SU-DHL-6 (cell line): ENCODE measurements at regions not wholly inside any gene's neighbourhood (a gene's known extent, or its start where the extent isn't known, plus 50 kb on each side); places are given as distances from the start of the nearest gene placed in this dataset.

Experiments used
- H2AFZ ChIP-seq: fragments of 200-600 bp; sonication (generic); 2 replicates; pipeline ENCODE4 v1.6.1; 2014; ENCODE audit warnings: low read depth, mild to moderate bottlenecking, moderate library complexity, mixed read lengths, antibody characterized with exemption, low read length; ENCODE audit not compliant: severe bottlenecking
- H3F3A ChIP-seq: fragments of 200-600 bp; shearing (Covaris generic); 2 replicates; pipeline ENCODE4 v1.6.0; 2016; ENCODE audit warnings: antibody characterized with exemption, mild to moderate bottlenecking; ENCODE audit not compliant: insufficient read depth
- H3K27ac ChIP-seq: fragments of 200-600 bp; sonication (generic); 2 replicates; pipeline ENCODE4 v1.5.1; 2016; ENCODE audit warnings: low read depth, mild to moderate bottlenecking, low read length, moderate library complexity, mixed read lengths
- H3K27me3 ChIP-seq: fragments of 200-600 bp; sonication (generic), shearing (Covaris generic); 2 replicates; pipeline ENCODE4 v1.6.0; 2014; ENCODE audit warnings: mild to moderate bottlenecking, low read length
- H3K36me3 ChIP-seq: fragments of 200-600 bp; sonication (generic); 2 replicates; pipeline ENCODE4 v1.6.1; 2014; ENCODE audit warnings: mild to moderate bottlenecking, low read length, mixed read lengths
- H3K4me2 ChIP-seq: fragments of 300-600, 200-600 bp; shearing (Covaris generic), sonication (generic); 2 replicates; pipeline ENCODE4 v1.6.0; 2014; ENCODE audit warnings: low read length, low read depth, mild to moderate bottlenecking; ENCODE audit not compliant: poor library complexity, severe bottlenecking
- H3K4me3 ChIP-seq: fragments of 200-600 bp; sonication (generic); 2 replicates; pipeline ENCODE4 v1.5.1; 2014; ENCODE audit warnings: antibody characterized with exemption, low read length, mild to moderate bottlenecking, mixed read lengths; ENCODE audit not compliant: insufficient read depth, poor library complexity, severe bottlenecking
- H3K79me2 ChIP-seq: fragments of 200-600 bp; sonication (generic); 2 replicates; pipeline ENCODE4 v1.6.1; 2014; ENCODE audit warnings: mild to moderate bottlenecking, low read length, moderate library complexity; ENCODE audit not compliant: insufficient read depth
- H3K9ac ChIP-seq: fragments of 200-600 bp; sonication (generic); 2 replicates; pipeline ENCODE4 v1.7.0; 2014; ENCODE audit warnings: mild to moderate bottlenecking, low read length
- H3K9me2 ChIP-seq: fragments of 200-600 bp; sonication (generic); replicated peaks from 2 replicates; pipeline ENCODE4 v1.6.1; 2014; ENCODE audit warnings: low read length; ENCODE audit not compliant: insufficient read depth
- H3K9me3 ChIP-seq: fragments of 200-600 bp; sonication (generic); 2 replicates; pipeline ENCODE4 v1.6.1; 2014; ENCODE audit warnings: low read length, mixed read lengths; ENCODE audit not compliant: insufficient read depth
- H4K20me1 ChIP-seq: fragments of 200-600 bp; sonication (generic); 2 replicates; pipeline ENCODE4 v1.6.1; 2014; ENCODE audit warnings: low read depth, mild to moderate bottlenecking, antibody characterized with exemption, low read length, moderate library complexity, mixed read lengths
- CTCF ChIP-seq: fragments of 200-600 bp; sonication (generic); IDR thresholded peaks from one replicate; pipeline ENCODE4 v1.5.1; 2017; ENCODE audit warnings: antibody characterized with exemption, mild to moderate bottlenecking, low read length, moderate library complexity; ENCODE audit not compliant: insufficient read depth, poor library complexity, severe bottlenecking
- EZH2phosphoT487 ChIP-seq: fragments of 200-600 bp; sonication (generic), shearing (Covaris generic); conservative IDR thresholded peaks from 2 replicates; pipeline ENCODE4 v1.6.1; 2018; ENCODE audit warnings: mild to moderate bottlenecking, antibody characterized with exemption, low read length, moderate library complexity, mixed read lengths

DNA sequence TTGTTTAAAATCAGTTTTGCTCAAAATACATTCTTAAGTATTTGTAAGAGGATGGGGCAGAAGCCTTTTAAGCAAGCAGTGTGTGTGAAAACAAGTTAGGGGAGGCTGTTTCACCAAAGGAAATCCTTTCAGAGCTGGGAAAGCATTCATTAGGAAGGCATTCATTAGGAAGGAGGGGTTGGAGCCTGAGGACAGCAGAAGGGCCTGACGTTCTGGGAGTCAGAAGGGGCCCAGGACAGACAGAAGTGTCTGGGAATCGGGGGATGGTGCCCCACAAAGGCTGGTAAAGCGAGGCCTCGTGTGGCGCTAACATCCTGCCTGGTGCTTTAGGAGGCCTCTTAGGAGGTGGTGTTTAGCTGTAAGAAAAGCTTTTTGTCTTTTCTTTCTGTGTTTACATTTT lies 80.6 kb upstream of the NXT1 start:
- Histone ChIP-seq H3K27me3 (no peaks in the 10 kb centered on the region), H2AFZ (no peak overlapping the region), H3K27ac (no peak overlapping the region), H3K4me3 (no peak overlapping the region), H3K9me2 (no peaks in the 10 kb centered on the region), H3K9ac (no peak overlapping the region), H3K9me3 (peaks cover 7% of the 10 kb centered on the region; the same call in 1 of the 2 replicates), H3F3A (no peaks in the 10 kb centered on the region), H3K4me2 (no peak overlapping the region), H3K79me2 (no peaks in the 10 kb centered on the region), H3K36me3 (no peaks in the 10 kb centered on the region), H4K20me1 (no peaks in the 10 kb centered on the region)
- no peak for TF ChIP-seq CTCF
- no peak for TF ChIP-seq EZH2phosphoT487

GRCh38 chr20:23268792-23269354 lies 81.7 kb upstream of the NXT1 start:
- Histone ChIP-seq H3K4me3 (no peak overlapping the region), H3K79me2 (no peaks in the 10 kb centered on the region), H3F3A (no peaks in the 10 kb centered on the region), H3K9ac (no peak overlapping the region), H4K20me1 (no peaks in the 10 kb centered on the region), H3K36me3 (no peaks in the 10 kb centered on the region), H3K9me3 (peaks cover 7% of the 10 kb centered on the region; the same call in 1 of the 2 replicates), H3K4me2 (no peak overlapping the region), H3K27ac (no peak overlapping the region), H2AFZ (no peak overlapping the region), H3K27me3 (no peaks in the 10 kb centered on the region), H3K9me2 (no peaks in the 10 kb centered on the region)
- TF ChIP-seq EZH2phosphoT487, result no peak
- TF ChIP-seq CTCF, result no peak

- H3K9me3 ChIP-seq, result peaks cover 7% of the 10 kb centered on the region; the same call in 1 of the 2 replicates
- no peaks in the 10 kb centered on the region for H4K20me1 ChIP-seq
- TF ChIP-seq CTCF (no peak), EZH2phosphoT487 (no peak)
- no peaks in the 10 kb centered on the region for H3F3A ChIP-seq
- H3K4me3 ChIP-seq, result no peak overlapping the region
- no peaks in the 10 kb centered on the region for H3K79me2 ChIP-seq
- H2AFZ ChIP-seq, result no peak overlapping the region
- H3K27me3 ChIP-seq, result no peaks in the 10 kb centered on the region
- H3K9me2 ChIP-seq, result no peaks in the 10 kb centered on the region
- H3K36me3 ChIP-seq, result no peaks in the 10 kb centered on the region
- H3K9ac ChIP-seq, result no peak overlapping the region
- no peak overlapping the region for H3K4me2 ChIP-seq
- H3K27ac ChIP-seq, result no peak overlapping the region
Observed at GRCh38 chr20:23267909-23268308, 82.7 kb upstream of the NXT1 start.
